NCI-H146 treated with DMSO at 0.1 percent for 48 hours (cell line): ENCODE measurements at regions not wholly inside any gene's neighbourhood (a gene's known extent, or its start where the extent isn't known, plus 50 kb on each side); places are given as distances from the start of the nearest gene placed in this dataset.

ENCODE experiments used
- DNase-seq: peaks from one replicate; lab custom pipeline; 2025; ENCODE audit not compliant: unreplicated experiment; lab: John Stamatoyannopoulos, UW

GRCh38 chr2:228722311-228722710 lies 540.8 kb upstream of the SPHKAP start:
- no peak for DNase-seq

DNA sequence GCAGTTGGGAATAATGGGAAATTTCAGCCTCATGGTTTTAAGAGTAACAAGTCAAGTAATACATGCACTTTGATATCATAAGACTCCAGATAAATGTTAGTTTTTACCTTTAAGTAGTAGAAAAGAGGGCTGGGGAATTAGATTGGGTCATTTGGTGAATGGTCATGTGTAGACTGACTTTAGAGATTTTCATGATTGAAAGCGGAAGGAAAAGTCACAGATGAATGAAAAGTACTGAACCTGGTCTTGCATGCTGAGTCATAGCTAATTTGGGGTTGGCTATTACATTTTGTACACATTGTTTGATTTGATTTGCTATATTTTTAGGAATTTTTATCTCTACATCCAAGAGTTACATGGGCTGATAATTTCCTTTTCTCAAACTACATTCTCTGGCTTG lies 539.4 kb upstream of the SPHKAP start:
- no peak for DNase-seq

DNA sequence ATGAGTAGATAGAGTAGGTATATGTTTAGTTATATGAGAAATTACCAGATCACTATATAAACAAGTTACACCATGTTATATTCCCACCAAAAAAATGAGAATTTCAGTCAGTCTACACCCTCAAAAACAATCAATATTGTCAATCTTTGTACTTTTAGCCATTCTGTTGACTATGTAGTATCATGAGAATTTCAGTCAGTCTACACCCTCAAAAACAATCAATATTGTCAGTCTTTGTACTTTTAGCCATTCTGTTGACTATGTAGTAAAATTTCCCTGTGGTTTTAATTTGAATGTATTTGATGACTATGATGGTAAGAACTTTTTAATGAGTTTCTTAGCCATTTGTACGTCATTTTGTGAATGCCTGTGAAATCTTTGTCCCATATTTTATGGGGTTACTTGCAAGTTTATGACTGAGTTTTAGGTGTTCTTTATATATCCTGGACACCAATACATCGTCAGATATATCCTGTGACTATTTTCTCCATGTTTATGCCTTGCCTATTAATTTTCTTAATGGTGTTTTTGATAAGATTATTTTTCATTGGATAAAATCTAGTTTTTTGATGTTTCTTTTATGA lies 528.4 kb upstream of the SPHKAP start:
- no peak for DNase-seq

- DNase-seq, result no peak
Measured at GRCh38 chr2:228707846-228708245, 526.4 kb upstream of the SPHKAP start.

GRCh38 chr2:228705318-228705717 lies 523.8 kb upstream of the SPHKAP start:
- DNase-seq, result no peak

GRCh38 chr2:228703152-228703551 lies 521.7 kb upstream of the SPHKAP start:
- DNase-seq, result no peak

DNA sequence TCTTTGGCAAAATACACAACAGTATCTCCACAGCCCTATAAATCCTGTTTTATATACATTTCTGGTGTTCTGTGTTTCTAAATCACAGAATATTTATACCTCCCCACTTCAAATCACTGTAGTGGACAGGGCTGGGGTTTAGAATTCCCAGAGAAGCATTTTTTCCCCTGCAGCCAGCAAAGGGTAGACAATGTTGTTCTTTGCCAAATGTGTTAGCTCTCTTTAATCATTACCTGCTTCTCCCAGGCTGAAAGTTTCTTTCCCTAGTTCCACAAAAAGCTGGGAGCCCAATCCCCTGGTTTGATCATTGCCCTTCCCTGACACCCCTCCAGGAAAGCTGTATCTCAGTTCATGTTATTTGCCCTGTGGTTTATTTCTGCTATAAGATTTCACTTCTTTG lies 520.0 kb upstream of the SPHKAP start:
- DNase-seq, result no peak

DNA sequence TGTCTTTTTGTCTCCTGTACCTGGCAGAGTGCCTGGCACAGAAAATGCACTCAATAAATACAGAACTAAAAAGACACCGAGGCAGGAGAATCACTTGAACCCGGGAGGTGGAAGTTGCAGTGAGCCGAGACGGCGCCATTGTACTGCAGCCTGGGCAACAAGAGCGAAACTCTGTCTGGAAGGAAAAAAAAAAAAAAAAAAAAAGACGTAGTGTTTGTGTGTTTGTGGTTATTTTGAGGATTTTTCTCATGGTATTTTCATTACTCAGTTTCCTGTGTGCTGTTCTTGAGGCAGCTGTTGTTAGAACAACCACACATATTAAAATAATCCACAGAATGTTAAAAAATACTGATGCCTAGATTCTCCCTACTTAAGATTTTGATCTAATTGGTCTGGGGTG lies 519.2 kb upstream of the SPHKAP start:
- DNase-seq, result no peak

- no peak for DNase-seq
Measured at GRCh38 chr2:228699888-228700287, 518.4 kb upstream of the SPHKAP start.

DNA sequence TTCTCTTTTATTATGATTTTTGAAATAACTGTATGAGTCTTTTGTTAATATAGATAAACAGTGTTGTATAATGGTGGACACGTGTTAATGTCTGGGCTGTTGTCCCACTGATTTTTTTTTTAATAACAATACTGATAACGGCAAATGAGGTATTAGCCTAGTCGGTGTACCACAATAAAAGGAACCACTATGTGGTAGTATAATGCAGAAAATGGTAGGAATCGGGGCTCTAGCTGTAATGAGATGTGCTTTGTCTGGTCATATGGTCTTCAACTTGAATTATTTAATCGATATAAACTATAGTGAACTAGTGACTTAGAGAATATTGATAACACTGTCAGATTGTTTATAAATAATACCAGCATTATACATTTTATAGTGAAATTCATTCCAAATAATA lies 517.9 kb upstream of the SPHKAP start:
- peak; percentile 17 for DNase-seq

GRCh38 chr2:228698963-228699362 lies 517.5 kb upstream of the SPHKAP start:
- no peak for DNase-seq

- no peak for DNase-seq
Measured at GRCh38 chr2:228697456-228697855, 516.0 kb upstream of the SPHKAP start.

GRCh38 chr2:228690681-228691080 lies 509.2 kb upstream of the SPHKAP start:
- no peak for DNase-seq

DNA sequence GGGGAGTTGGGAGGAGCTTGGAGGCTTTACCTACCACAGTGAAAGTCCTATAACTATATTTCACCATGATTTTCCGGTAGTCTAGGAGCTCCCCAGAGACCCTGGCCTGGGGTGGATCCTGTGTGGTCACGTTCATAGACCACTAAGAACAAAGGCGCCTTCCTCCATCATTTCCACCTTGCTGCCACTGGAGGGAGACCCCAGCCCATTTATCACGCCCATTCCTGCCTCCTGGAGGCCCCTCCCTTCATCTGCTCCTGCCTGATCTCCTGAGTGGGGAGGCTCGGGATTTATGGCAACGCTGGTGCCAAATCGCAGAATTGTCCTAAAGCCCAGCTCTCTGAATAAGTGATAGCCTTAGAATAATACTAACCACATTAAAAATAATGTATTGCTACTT lies 507.6 kb upstream of the SPHKAP start:
- peak; percentile 17 for DNase-seq

GRCh38 chr2:228688007-228688645 lies 506.6 kb upstream of the SPHKAP start:
- DNase-seq, result no peak

GRCh38 chr2:228681979-228682378 lies 500.5 kb upstream of the SPHKAP start:
- no peak for DNase-seq

DNA sequence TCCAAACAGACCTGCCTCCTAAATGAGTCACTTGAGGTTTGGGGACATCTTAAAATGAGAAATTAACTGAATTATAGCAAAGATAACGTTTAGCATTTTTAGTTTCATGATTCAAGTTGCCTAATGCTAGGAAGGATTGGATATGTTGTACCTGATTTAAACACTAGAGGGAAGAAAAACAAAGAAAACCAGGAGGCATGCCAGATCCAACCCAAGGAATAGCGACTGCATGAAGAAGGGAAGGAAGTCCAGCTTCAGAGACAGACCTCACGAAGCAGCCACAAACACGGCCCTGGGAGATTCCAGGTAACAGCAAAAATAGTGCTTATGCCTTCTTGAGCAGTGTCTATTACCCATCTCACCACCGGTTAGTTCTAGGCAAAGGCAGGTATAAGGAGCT lies 499.9 kb upstream of the SPHKAP start:
- DNase-seq, result no peak

GRCh38 chr2:228678110-228678509 lies 496.6 kb upstream of the SPHKAP start:
- no peak for DNase-seq

DNA sequence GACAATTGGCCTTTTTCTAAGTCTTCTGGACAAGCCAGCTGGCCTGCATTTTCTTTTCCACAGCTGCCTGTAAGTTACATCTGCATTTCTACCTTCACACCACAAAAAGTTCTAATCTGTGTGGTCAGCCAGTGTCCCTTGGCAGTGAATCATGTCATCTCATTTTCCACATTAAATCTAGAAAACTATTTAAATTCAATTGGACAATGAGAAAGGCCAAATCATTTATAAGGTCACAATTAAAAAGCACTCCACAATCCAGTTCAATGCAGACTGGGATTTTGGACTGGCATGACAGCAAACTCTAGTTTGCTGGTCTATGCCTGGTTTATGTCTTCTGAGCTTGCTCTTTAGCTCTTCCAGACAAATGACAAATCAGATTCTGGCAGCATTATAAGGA lies 494.2 kb upstream of the SPHKAP start:
- no peak for DNase-seq

DNA sequence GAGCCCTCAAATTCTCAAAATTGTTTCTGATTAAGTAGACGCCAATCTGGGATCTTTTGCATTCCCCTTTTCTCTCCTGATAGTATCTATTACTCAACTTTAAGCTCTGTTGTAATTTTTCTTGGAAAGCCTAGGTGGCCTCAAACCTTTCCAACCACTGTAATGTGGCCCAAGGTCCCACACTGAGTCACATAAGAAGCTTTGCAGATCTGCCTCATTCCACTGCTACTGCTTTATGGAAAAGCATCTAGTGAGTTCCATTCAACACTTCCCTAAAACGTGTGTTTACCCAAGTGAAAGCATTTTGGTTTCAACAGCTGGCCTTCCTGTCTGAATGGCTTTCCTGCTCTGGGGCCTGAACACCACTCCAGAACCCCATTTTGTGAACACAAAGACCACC lies 493.6 kb upstream of the SPHKAP start:
- DNase-seq, result no peak

GRCh38 chr2:228673876-228674554 lies 492.5 kb upstream of the SPHKAP start:
- no peak for DNase-seq

DNA sequence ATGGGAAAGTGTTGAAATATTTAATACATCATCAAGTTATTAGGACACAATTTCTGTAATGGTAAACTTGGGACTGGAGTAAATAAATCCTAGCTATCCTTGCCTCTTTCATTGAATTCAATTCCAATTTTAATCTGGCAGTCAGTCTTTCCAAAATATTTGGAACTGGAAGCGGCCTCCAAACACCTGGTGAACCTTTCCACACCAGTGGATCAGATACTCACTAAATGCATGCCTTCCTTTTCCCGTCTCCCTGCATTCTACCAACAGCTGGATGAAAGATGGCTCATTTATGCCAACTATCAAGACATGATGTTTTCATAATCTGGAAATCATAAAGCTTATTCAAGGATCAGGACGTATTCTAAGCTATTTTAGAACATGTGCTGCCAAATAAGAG lies 488.2 kb upstream of the SPHKAP start:
- no peak for DNase-seq

DNA sequence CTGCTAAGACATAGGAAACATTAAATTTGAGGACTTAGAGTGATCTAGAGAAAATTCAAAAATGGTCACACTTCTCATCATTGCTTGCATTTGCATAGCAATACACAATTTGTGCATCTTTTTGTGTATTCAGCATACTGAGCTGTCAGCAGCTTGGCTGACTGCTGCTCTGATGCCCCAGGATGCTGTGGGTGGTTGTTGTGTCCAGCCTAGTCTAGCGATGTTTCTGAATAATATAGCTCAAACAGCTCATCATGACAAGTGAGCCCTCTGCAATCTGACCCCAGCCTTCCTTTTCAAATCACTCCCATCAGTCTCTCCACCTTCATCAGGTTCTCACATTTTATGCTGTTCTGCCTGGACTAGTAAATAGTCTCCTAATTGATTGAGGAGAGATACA lies 483.7 kb upstream of the SPHKAP start:
- no peak for DNase-seq
